Fibroblast of peridontal ligament (primary cell): ENCODE measurements at regions not wholly inside any gene's neighbourhood (a gene's known extent, or its start where the extent isn't known, plus 50 kb on each side); places are given as distances from the start of the nearest gene placed in this dataset.
A peak's percentile ranks its signal among the peaks of the same experiment; 100 is the strongest.

Experiments used
- DNase-seq: peaks from one replicate; pipeline ENCODE4 v3.0.0-alpha.2; 2010; ENCODE audit errors: extremely low read depth

DNA sequence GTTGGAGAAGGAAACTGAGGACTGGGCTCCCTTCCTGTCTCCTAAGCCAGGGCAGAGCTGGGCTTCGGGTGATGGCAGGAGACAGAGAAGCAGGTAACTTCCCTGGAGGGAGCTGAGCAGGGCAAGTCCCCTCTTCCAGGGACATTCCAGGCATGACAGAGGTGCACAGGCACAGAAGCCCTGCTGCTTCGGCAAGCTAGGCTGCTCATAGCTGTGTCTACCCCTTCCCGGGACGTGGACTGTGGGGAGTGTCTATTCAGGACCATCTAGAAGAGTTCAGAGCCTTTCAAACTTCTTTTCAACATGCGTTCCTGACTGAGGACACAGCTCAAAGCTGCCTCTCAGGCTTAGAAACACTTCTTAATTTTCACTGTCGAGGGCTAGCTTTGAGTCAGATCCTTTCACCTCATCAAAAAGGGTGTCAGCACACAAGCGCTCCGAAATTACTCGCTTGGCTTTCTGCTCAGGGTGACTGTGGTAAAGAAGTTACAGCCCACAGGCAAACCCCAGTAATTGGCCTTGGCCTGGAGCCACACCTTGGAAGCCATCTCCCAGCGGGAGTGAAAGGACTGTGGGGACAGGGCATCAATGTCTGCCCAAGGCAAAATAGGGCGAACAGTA, 63.7 kb upstream of the STEAP1B start:
- no peak for DNase-seq

DNA sequence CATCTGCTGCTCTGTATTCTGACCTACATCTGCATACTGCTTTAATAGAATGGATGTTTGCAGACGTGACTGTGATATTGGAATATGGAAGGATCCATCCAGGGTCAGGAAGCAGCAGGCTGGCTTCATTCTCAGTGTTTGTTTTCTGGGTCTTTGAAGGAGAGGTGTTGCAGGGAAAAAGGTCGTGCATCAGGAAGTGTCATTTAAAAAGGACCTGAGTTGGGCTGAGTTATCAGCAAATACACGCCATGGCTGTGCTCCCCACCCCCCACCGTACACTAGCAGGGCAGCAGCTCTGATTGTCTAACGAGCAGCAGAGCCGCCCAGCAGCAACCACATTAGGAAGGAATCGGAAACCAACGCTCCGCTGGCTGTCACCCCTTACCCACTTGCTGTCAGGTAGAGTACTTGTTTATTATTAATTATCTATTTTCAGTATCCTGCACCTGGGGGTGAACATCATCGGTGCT, 63.1 kb upstream of the STEAP1B start:
- DNase-seq: no peak

DNA sequence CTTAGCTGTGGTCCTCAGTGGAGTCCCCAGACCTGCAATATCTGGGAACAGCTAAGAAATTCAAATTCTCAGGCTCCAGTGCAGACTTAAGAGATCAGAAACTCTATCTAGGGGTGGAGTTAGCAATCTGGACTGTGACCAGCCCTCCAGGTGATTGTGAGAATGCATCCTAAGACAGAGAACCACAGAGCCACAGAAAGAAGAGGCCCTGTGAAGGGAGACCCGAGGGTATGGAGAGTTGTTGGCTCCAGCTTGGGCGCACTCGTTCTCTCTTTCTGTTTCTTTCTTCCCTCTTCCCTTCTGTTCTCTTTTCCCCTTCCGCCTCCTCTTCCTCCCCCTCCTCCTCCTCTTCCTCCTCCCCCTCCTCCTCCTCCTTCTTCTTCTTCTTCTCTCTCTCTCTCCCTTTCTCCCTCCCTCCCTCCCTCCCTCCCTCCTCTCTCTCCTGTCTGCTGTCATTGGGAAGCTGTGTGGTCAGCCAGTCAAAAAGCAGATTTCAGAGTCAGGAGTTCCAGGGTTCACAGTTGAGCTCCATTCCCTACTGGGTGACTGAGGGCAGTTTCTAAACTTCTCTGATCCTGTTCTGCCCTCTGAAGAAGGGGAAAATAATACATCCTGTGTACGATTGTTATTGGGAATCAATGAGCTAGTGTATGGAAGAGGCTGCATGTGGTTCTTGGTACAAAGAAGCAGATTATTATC, 62.1 kb upstream of the STEAP1B start:
- DNase-seq: no peak

DNA sequence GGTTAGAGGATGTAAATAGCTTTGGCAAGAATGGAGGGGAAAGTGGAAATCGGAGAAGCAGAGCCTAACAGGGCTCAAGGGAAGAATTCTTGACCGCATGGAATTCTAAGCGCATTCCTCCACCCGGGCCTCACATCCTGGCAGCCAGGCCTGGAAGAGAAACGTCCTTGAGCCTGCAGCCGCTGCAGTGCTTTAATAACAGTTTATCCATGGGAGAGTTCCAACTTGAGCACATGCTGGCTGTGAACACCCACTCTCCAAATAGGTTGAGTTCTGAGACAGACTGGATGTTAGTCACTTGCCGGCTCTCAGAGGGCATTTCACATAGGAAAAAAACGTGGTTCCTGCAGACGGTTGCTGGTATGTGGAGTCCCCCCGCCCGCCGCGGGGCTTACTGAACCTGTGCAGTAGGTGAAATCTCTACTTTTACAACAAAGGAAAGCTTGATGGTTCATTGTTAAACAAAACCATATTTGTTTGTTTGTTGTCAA, 61.4 kb upstream of the STEAP1B start:
- peak; percentile 99 for DNase-seq

DNA sequence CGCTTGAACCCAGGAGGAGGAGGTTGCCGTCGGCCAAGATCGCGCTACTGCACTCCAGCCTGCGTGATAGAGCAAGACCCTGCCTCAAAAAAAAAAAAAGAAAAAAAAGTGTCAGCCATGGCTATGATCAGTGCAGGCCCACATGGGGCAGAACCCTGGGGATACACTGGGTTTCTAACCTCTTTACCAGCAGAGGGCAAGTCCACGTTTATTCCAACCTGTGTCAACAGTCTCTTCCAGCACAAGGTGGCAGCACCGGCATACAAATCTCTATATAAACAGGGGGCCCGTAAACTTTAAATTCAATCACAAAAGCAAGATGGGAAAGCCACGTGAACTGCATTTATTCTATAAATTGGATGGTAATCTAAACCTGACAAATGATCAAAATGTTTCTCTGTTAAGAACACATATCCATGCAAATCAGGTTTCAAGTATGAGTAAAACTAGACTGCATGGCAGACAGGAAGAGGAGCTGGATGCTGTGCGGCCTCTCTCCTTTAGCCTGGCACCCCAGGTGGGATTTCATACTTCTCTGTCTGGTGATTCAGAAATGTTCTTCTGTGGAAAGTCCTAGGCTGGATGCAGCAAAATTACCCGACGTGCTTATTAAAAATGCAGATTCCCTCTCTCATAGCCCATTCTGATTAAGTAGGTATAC, 60.0 kb upstream of the STEAP1B start:
- DNase-seq: peak; percentile 92

DNA sequence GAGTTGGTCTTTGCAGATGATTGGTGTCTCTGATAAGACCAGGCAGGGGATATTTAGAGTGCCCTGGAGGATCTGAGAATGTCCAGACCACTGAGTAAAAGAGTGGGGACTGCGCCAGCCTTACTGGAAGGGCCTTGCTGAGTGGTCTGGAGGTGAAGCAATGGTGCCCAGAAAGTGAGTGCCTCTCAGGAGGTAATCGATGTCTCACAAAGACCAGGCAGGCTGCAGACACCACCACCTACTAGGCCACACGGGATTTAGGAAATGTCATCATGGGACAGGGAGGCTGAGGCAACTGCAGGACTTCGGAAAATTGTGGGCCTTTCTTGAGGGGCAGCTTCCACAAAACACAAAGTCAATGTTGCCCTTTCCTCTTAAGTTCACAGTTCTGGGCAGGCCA, 57.2 kb upstream of the STEAP1B start:
- DNase-seq: no peak

DNA sequence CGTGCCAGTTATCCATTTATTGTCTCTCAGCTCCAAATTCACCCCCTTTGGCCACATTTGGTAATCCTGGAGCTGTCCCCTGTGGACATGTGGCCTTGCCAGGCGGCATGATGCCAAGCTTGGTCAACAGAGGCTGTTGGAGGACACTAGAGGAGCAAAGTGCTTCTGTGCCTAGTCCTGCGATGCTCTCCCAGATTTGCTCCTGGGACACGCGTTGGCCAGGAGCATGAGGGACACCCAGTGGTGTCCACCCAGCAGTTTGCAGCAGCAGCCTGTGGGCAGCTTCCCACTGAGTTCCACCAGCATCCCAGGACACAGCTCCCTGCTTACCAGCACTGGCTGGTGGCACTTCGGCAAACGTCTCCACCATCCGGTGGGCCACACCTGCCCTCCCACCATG, 55.5 kb upstream of the STEAP1B start:
- DNase-seq: no peak

DNA sequence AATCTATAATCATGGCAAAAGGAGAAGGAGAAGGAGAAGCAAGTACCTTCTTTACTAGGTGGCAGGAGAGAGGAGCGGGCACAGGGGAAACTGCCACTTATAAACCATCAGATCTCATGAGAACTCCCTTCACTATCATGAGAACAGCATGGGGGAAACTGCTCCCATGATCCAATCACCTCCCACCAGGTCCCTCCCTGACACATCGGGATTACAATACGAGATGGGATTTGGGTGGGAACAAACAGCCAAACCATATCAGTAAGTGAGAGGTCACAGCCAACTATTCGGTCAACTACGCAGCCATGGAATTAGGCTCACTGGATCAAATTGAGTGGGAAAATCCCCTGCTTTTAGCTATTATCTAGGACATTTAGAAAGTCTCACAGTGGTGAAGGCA, 54.2 kb upstream of the STEAP1B start:
- no peak for DNase-seq

DNA sequence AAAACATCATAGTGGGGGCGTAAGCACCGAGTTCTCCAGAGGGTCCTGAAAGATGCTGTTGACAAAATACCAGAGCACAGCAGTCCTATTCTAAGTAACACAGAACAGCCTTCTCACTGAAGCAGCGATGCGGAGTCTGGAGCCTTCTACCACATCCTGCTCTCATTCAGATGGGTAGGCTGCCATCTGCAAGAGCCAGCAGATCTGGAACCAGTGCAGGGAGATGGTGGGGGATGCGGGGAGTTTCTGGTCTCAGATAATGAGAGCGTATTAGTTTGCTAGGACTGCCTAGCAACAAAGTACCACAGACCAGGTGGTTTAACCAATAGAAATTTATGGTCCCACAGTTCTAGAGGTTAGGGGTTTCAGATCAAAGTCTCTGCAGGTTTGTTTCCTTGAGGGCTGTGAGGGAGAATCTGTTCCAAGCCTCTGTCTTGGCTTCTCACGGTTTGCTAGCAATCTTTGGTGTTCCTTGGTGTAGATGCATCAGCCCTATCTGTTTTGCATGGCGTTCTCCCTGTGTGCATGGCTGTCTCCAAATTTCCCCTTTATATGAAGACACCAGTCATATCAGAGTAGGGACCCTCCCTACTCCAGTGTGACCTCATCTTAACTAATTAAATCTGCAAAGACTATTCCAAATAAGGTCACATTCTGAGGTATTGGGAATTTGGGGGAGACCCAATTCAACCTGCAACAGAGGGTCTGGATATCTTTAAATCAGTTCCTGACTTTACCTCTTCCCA, 52.0 kb upstream of the STEAP1B start:
- no peak for DNase-seq

DNA sequence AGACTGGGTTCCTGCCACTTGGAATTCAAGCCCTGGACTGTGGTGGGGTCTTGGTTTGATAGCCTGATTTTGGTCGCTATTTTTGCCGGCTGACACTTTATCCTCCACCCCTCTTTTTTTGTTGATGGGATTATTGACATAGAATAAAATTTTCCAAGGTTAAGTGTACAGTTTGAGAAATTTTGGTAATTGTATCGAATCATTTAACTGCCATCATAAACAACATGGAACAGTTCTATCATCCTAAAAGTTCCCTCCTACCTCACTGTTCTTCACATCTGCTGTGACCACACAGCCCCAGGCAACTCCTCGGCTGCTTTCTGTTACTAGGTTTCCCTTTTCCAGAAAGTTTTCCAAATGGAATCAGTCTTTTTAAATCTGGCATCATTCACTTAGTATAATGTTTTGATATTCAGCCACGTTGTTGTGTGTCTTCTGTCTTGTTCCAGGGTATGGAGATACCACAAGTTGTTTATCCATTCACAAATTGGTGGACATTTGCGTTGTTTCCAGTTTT, 50.6 kb upstream of the STEAP1B start:
- no peak for DNase-seq

DNA sequence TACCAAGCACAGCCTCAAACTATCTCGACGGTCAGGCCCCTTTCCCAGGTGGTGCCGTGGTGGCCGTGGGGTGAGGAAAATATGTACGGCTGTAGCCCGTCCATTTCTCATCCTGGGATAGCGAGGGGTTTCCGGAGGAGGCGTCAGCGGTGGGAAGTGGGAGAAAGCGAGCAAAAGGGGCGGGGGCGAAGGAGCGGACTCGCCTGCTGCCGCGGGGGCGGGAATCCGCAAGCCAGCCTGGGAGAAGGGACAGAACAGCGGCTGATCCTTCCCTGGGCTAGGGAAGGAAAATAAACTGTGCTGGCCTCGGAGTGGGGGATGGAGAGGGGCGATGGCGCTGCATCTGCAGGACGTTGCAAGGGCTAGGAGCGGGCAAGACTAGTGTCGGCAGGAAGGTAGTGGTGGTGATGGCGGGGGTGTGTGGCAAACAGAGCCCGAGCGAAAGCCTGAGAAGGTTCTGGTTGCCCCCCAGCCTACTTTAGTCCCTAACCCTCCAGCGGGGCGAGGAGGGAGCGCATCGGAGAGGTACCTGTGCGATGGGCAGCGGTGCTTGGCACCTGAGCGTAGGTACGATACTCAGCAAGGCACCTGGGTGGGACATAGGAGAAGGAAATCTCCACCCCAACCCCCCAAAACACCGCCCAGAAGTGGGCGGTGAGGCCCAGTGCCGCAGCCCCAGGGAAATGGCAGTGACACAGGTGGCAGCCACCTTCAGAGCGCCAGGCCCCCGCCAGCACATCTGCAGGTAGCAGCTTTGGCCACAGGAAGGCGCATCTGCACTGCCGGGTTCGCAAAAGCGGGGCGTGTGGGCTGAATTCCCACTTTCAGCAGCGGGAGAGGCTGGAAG, 49.9 kb upstream of the STEAP1B start:
- no peak for DNase-seq
